Endothelial cell (in vitro differentiated cells): ENCODE measurements at regions not wholly inside any gene's neighbourhood (a gene's known extent, or its start where the extent isn't known, plus 50 kb on each side); places are given as distances from the start of the nearest gene placed in this dataset.

Experiments used
- DNase-seq: peaks from one replicate; pipeline ENCODE4 v3.0.0; 2021; ENCODE audit warnings: low spot score
- H3K27ac Mint-ChIP-seq: one replicate; pipeline ENCODE4 v1.8.0; 2021; ENCODE audit warnings: mixed read lengths, inconsistent platforms; ENCODE audit not compliant: unreplicated experiment
- H3K27me3 Mint-ChIP-seq: one replicate; pipeline ENCODE4 v1.8.0; 2021; ENCODE audit warnings: mild to moderate bottlenecking, moderate library complexity, mixed read lengths, inconsistent platforms; ENCODE audit not compliant: unreplicated experiment
- H3K36me3 Mint-ChIP-seq: one replicate; pipeline ENCODE4 v1.8.0; 2021; ENCODE audit warnings: mild to moderate bottlenecking, low read depth, mixed read lengths, inconsistent platforms; ENCODE audit not compliant: unreplicated experiment
- H3K4me1 Mint-ChIP-seq: one replicate; pipeline ENCODE4 v1.8.0; 2021; ENCODE audit warnings: mild to moderate bottlenecking, mixed read lengths, inconsistent platforms; ENCODE audit not compliant: unreplicated experiment
- H3K4me3 Mint-ChIP-seq: one replicate; pipeline ENCODE4 v1.8.0; 2021; ENCODE audit warnings: mild to moderate bottlenecking, mixed read lengths, inconsistent platforms; ENCODE audit not compliant: unreplicated experiment
- H3K9me3 Mint-ChIP-seq: one replicate; pipeline ENCODE4 v1.8.0; 2021; ENCODE audit warnings: mixed read lengths, inconsistent platforms; ENCODE audit not compliant: unreplicated experiment
- CTCF ChIP-seq: fragments of 200-600 bp; sonication (generic); IDR thresholded peaks from one replicate; pipeline ENCODE4 v1.5.0; 2021; ENCODE audit warnings: antibody characterized with exemption; ENCODE audit not compliant: unreplicated experiment

- Mint-ChIP-seq H3K4me1 (no peaks in the 10 kb centered on the region), H3K27me3 (no peaks in the 10 kb centered on the region)
- no peak for TF ChIP-seq CTCF
Observed at GRCh38 chr5:30001826-30002225, 1191.7 kb upstream of the CDH6 start.

GRCh38 chr5:30000231-30000630 lies 1193.3 kb upstream of the CDH6 start:
- no peaks in the 10 kb centered on the region for H3K4me1 Mint-ChIP-seq
- no peak for DNase-seq
- no peaks in the 10 kb centered on the region for H3K27me3 Mint-ChIP-seq
- H3K36me3 Mint-ChIP-seq, result no peaks in the 10 kb centered on the region
- H3K27ac Mint-ChIP-seq, result no peak overlapping the region
- no peak for TF ChIP-seq CTCF
- no peak overlapping the region for H3K4me3 Mint-ChIP-seq
- H3K9me3 Mint-ChIP-seq, result no peaks in the 10 kb centered on the region

More at GRCh38 chr5:30001826-30002225, 1191.7 kb upstream of the CDH6 start:
- Mint-ChIP-seq H3K4me3 (no peak overlapping the region), H3K36me3 (no peaks in the 10 kb centered on the region), H3K27ac (no peak overlapping the region), H3K9me3 (no peaks in the 10 kb centered on the region)
- DNase-seq, result no peak

GRCh38 chr5:29995154-29995553 lies 1198.3 kb upstream of the CDH6 start:
- DNase-seq, result no peak
- Mint-ChIP-seq H3K27me3 (no peaks in the 10 kb centered on the region), H3K27ac (no peak overlapping the region), H3K9me3 (no peaks in the 10 kb centered on the region), H3K4me1 (no peaks in the 10 kb centered on the region), H3K4me3 (no peak overlapping the region), H3K36me3 (no peaks in the 10 kb centered on the region)
- no peak for TF ChIP-seq CTCF

- H3K4me3 Mint-ChIP-seq, result no peak overlapping the region
- no peaks in the 10 kb centered on the region for H3K36me3 Mint-ChIP-seq
- no peak for DNase-seq
- no peak for TF ChIP-seq CTCF
- H3K9me3 Mint-ChIP-seq, result no peaks in the 10 kb centered on the region
- H3K27me3 Mint-ChIP-seq, result no peaks in the 10 kb centered on the region
- H3K4me1 Mint-ChIP-seq, result no peaks in the 10 kb centered on the region
- H3K27ac Mint-ChIP-seq, result no peak overlapping the region
Observed at GRCh38 chr5:29994519-29994918, 1199.0 kb upstream of the CDH6 start.

- no peak overlapping the region for H3K27ac Mint-ChIP-seq
- H3K4me1 Mint-ChIP-seq, result no peaks in the 10 kb centered on the region
- no peaks in the 10 kb centered on the region for H3K27me3 Mint-ChIP-seq
- DNase-seq, result no peak
- H3K36me3 Mint-ChIP-seq, result no peaks in the 10 kb centered on the region
- H3K9me3 Mint-ChIP-seq, result no peaks in the 10 kb centered on the region
- no peak overlapping the region for H3K4me3 Mint-ChIP-seq
- TF ChIP-seq CTCF, result no peak
Observed at GRCh38 chr5:29993286-29993685, 1200.2 kb upstream of the CDH6 start.
